Liver (tissue), 3 donors: ENCODE measurements at regions not wholly inside any gene's neighbourhood (a gene's known extent, or its start where the extent isn't known, plus 50 kb on each side); places are given as distances from the start of the nearest gene placed in this dataset.

Source experiments
- GABPA ChIP-seq, 2 donors: IDR thresholded peaks in 1 of 2; conservative IDR thresholded peaks in 1 of 2; 2 replicates each; pipeline ENCODE4 v1.6.1; 2016; ENCODE audit warnings: antibody characterized with exemption in 2 of 2, mild to moderate bottlenecking in 1 of 2, moderate library complexity in 1 of 2
- HNF4A ChIP-seq, 2 donors: conservative IDR thresholded peaks; 2 replicates each; pipeline ENCODE4 v1.6.1; 2016; ENCODE audit warnings: antibody characterized with exemption in 2 of 2, mild to moderate bottlenecking in 2 of 2
- HNF4G ChIP-seq: IDR thresholded peaks from 2 replicates; pipeline ENCODE4 v1.6.1; 2016; ENCODE audit warnings: antibody characterized with exemption
- JUND ChIP-seq, 2 donors: IDR thresholded peaks; 2 replicates each; pipeline ENCODE4 v1.6.1; 2016; ENCODE audit warnings: antibody characterized with exemption in 2 of 2
- NR2F2 ChIP-seq: IDR thresholded peaks from 2 replicates; pipeline ENCODE4 v1.6.1; 2016; ENCODE audit warnings: antibody characterized with exemption
- SP1 ChIP-seq: IDR thresholded peaks from 2 replicates; pipeline ENCODE4 v1.6.1; 2018; ENCODE audit warnings: antibody characterized with exemption, mild to moderate bottlenecking
- TAF1 ChIP-seq: conservative IDR thresholded peaks from 2 replicates; pipeline ENCODE4 v1.6.1; 2016; ENCODE audit warnings: antibody characterized with exemption, mild to moderate bottlenecking
- YY1 ChIP-seq: IDR thresholded peaks from 2 replicates; pipeline ENCODE4 v1.6.1; 2016; ENCODE audit warnings: antibody characterized with exemption, mild to moderate bottlenecking
- TF ChIP-seq, protein P1 (sequence below): fragments of 150-350 bp; IDR thresholded peaks from 2 replicates; pipeline ENCODE4 v1.5.1; 2017; ENCODE audit warnings: improper control_type of control experiment, low read depth, low read length; ENCODE audit not compliant: missing input control
- TF ChIP-seq, protein P2 (sequence below): IDR thresholded peaks from 2 replicates; pipeline ENCODE4 v1.6.1; 2016; ENCODE audit warnings: antibody characterized with exemption, mild to moderate bottlenecking
- TF ChIP-seq, protein P3 (sequence below): IDR thresholded peaks from 2 replicates; pipeline ENCODE4 v1.6.1; 2016; ENCODE audit warnings: antibody characterized with exemption
- TF ChIP-seq, protein P4 (sequence below): IDR thresholded peaks from 2 replicates; pipeline ENCODE4 v1.6.1; 2016; ENCODE audit warnings: antibody characterized with exemption
- TF ChIP-seq, protein P5 (sequence below): IDR thresholded peaks from 2 replicates; pipeline ENCODE4 v1.6.1; 2016; ENCODE audit warnings: antibody characterized with exemption
- donor health status: healthy.
- donor health status: healthy.

DNA sequence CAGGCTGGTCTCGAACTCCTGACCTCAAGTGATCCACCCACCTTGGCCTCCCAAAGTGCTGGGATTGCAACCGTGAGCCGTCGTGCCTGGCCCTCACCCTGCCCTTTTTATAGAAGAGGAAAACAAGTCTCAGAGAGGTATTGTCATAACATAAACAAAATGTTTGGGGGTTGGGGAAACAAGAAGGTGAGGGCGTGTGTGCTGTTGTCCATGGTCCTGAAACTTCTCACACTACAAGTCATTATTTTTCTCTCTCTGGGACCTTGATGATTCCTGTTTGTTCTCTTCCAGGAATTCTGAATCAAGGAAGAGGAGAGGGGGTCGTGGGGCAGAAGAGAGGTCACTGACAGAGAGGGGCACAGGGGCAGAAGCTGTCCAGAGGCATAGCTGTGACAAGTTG, 160.2 kb upstream of the LHX1 start:
- TF ChIP-seq, protein P1, sequence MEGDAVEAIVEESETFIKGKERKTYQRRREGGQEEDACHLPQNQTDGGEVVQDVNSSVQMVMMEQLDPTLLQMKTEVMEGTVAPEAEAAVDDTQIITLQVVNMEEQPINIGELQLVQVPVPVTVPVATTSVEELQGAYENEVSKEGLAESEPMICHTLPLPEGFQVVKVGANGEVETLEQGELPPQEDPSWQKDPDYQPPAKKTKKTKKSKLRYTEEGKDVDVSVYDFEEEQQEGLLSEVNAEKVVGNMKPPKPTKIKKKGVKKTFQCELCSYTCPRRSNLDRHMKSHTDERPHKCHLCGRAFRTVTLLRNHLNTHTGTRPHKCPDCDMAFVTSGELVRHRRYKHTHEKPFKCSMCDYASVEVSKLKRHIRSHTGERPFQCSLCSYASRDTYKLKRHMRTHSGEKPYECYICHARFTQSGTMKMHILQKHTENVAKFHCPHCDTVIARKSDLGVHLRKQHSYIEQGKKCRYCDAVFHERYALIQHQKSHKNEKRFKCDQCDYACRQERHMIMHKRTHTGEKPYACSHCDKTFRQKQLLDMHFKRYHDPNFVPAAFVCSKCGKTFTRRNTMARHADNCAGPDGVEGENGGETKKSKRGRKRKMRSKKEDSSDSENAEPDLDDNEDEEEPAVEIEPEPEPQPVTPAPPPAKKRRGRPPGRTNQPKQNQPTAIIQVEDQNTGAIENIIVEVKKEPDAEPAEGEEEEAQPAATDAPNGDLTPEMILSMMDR, result no peak
- TF ChIP-seq HNF4G, result no peak
- no peak for TF ChIP-seq JUND (IDR thresholded peaks at IDR 0.05)
- TF ChIP-seq SP1, result no peak
- TF ChIP-seq, protein P2, sequence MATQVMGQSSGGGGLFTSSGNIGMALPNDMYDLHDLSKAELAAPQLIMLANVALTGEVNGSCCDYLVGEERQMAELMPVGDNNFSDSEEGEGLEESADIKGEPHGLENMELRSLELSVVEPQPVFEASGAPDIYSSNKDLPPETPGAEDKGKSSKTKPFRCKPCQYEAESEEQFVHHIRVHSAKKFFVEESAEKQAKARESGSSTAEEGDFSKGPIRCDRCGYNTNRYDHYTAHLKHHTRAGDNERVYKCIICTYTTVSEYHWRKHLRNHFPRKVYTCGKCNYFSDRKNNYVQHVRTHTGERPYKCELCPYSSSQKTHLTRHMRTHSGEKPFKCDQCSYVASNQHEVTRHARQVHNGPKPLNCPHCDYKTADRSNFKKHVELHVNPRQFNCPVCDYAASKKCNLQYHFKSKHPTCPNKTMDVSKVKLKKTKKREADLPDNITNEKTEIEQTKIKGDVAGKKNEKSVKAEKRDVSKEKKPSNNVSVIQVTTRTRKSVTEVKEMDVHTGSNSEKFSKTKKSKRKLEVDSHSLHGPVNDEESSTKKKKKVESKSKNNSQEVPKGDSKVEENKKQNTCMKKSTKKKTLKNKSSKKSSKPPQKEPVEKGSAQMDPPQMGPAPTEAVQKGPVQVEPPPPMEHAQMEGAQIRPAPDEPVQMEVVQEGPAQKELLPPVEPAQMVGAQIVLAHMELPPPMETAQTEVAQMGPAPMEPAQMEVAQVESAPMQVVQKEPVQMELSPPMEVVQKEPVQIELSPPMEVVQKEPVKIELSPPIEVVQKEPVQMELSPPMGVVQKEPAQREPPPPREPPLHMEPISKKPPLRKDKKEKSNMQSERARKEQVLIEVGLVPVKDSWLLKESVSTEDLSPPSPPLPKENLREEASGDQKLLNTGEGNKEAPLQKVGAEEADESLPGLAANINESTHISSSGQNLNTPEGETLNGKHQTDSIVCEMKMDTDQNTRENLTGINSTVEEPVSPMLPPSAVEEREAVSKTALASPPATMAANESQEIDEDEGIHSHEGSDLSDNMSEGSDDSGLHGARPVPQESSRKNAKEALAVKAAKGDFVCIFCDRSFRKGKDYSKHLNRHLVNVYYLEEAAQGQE, result peak; percentile 98
- TF ChIP-seq, protein P3, sequence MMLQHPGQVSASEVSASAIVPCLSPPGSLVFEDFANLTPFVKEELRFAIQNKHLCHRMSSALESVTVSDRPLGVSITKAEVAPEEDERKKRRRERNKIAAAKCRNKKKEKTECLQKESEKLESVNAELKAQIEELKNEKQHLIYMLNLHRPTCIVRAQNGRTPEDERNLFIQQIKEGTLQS, result no peak
- no peak for TF ChIP-seq TAF1
- no peak for TF ChIP-seq YY1
- TF ChIP-seq, protein P4, sequence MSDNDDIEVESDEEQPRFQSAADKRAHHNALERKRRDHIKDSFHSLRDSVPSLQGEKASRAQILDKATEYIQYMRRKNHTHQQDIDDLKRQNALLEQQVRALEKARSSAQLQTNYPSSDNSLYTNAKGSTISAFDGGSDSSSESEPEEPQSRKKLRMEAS, result no peak
- no peak for TF ChIP-seq GABPA (IDR thresholded peaks at IDR 0.05 in 1 of 2, conservative IDR thresholded peaks at IDR 0.05 in 1 of 2)
- TF ChIP-seq HNF4A (conservative IDR thresholded peaks at IDR 0.05), result no peak
- TF ChIP-seq, protein P5, sequence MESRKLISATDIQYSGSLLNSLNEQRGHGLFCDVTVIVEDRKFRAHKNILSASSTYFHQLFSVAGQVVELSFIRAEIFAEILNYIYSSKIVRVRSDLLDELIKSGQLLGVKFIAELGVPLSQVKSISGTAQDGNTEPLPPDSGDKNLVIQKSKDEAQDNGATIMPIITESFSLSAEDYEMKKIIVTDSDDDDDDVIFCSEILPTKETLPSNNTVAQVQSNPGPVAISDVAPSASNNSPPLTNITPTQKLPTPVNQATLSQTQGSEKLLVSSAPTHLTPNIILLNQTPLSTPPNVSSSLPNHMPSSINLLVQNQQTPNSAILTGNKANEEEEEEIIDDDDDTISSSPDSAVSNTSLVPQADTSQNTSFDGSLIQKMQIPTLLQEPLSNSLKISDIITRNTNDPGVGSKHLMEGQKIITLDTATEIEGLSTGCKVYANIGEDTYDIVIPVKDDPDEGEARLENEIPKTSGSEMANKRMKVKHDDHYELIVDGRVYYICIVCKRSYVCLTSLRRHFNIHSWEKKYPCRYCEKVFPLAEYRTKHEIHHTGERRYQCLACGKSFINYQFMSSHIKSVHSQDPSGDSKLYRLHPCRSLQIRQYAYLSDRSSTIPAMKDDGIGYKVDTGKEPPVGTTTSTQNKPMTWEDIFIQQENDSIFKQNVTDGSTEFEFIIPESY, result no peak
- TF ChIP-seq NR2F2, result no peak
